IPS DF 6.9 (cell line): ENCODE measurements at regions not wholly inside any gene's neighbourhood (a gene's known extent, or its start where the extent isn't known, plus 50 kb on each side); places are given as distances from the start of the nearest gene placed in this dataset.

Source experiments
- DNase-seq: peaks from one replicate; pipeline ENCODE4 v3.0.0-alpha.2; 2013; ENCODE audit warnings: low read depth, low spot score
- H3K27ac ChIP-seq: one replicate; pipeline ENCODE4 v1.5.1; 2013; ENCODE audit warnings: low read length, control low read depth
- H3K27me3 ChIP-seq: 2 replicates; pipeline ENCODE4 v1.6.1; 2013; ENCODE audit warnings: mild to moderate bottlenecking, low read length; ENCODE audit not compliant: control insufficient read depth, insufficient read depth
- H3K36me3 ChIP-seq: 2 replicates; pipeline ENCODE4 v1.6.1; 2013; ENCODE audit warnings: low read length; ENCODE audit not compliant: control insufficient read depth, insufficient read depth
- H3K4me1 ChIP-seq: 2 replicates; pipeline ENCODE4 v1.6.1; 2013; ENCODE audit warnings: low read length; ENCODE audit not compliant: control insufficient read depth, insufficient read depth
- H3K4me3 ChIP-seq: 2 replicates; pipeline ENCODE4 v1.5.1; 2013; ENCODE audit warnings: mild to moderate bottlenecking, low read length
- H3K9me3 ChIP-seq: 2 replicates; pipeline ENCODE4 v1.6.1; 2013; ENCODE audit warnings: low read length, inconsistent platforms; ENCODE audit not compliant: control insufficient read depth, insufficient read depth
- WGBS: extraction: QIAGEN DNeasy Blood & Tissue Kit; methylation state at CpG from one replicate; pipeline ENCODE4 v1.1.7; 2013; ENCODE audit warnings: mixed read lengths, missing lambda C conversion rate; ENCODE audit not compliant: insufficient read length, insufficient coverage; 5-methylcytosine and 5-hydroxymethylcytosine counted together

GRCh38 chr22:27687984-27688545, 113.5 kb downstream of the MN1 start:
- no peaks in the 10 kb centered on the region for H3K9me3 ChIP-seq
- H3K36me3 ChIP-seq = 0 out of 2 replicates have a peak, but pooled peaks cover 7% of the 10 kb centered on the region
- DNase-seq = no peak
- H3K4me3 ChIP-seq = no peak overlapping the region
- no CpG with 5 or more reads among the region's 3 CpGs for WGBS
- H3K27ac ChIP-seq = no peak overlapping the region
- no peaks in the 10 kb centered on the region for H3K4me1 ChIP-seq
- H3K27me3 ChIP-seq = no peaks in the 10 kb centered on the region

- no peak overlapping the region for H3K4me3 ChIP-seq
- no CpG with 5 or more reads among the region's 1 CpG for WGBS
- no peak for DNase-seq
- H3K27ac ChIP-seq = no peak overlapping the region
- H3K4me1 ChIP-seq = no peaks in the 10 kb centered on the region
- H3K9me3 ChIP-seq = no peaks in the 10 kb centered on the region
- 0 out of 2 replicates have a peak, but pooled peaks cover 7% of the 10 kb centered on the region for H3K36me3 ChIP-seq
- H3K27me3 ChIP-seq = no peaks in the 10 kb centered on the region
Measured at GRCh38 chr22:27689664-27690063, 111.9 kb downstream of the MN1 start.

- no peaks in the 10 kb centered on the region for H3K9me3 ChIP-seq
- H3K36me3 ChIP-seq = 0 out of 2 replicates have a peak, but pooled peaks cover 4% of the 10 kb centered on the region
- H3K4me1 ChIP-seq = no peaks in the 10 kb centered on the region
- H3K4me3 ChIP-seq = no peak overlapping the region
- WGBS = no CpG with 5 or more reads among the region's 3 CpGs
- H3K27me3 ChIP-seq = no peaks in the 10 kb centered on the region
- no peak overlapping the region for H3K27ac ChIP-seq
- no peak for DNase-seq
Measured at GRCh38 chr22:27690599-27690998, 111.0 kb downstream of the MN1 start.

GRCh38 chr22:27692243-27692642, 109.3 kb downstream of the MN1 start:
- Histone ChIP-seq H3K9me3 (no peaks in the 10 kb centered on the region), H3K4me3 (no peak overlapping the region), H3K27me3 (no peaks in the 10 kb centered on the region), H3K4me1 (no peaks in the 10 kb centered on the region), H3K36me3 (0 out of 2 replicates have a peak, but pooled peaks cover 3% of the 10 kb centered on the region), H3K27ac (no peak overlapping the region)
- no CpG with 5 or more reads among the region's 4 CpGs for WGBS
- no peak for DNase-seq

- Histone ChIP-seq H3K36me3 (peaks cover 8% of the 10 kb centered on the region; the same call in 1 of the 2 replicates), H3K27ac (no peak overlapping the region), H3K27me3 (no peaks in the 10 kb centered on the region), H3K4me3 (no peak overlapping the region), H3K9me3 (no peaks in the 10 kb centered on the region), H3K4me1 (no peaks in the 10 kb centered on the region)
- DNase-seq = no peak
- WGBS = no CpG with 5 or more reads among the region's 3 CpGs
Measured at GRCh38 chr22:27695925-27696324, 105.6 kb downstream of the MN1 start.

- peaks cover 8% of the 10 kb centered on the region; the same call in 1 of the 2 replicates for H3K36me3 ChIP-seq
- no peak overlapping the region; the same call in 1 of the 2 replicates for H3K4me3 ChIP-seq
- no peaks in the 10 kb centered on the region for H3K9me3 ChIP-seq
- H3K27me3 ChIP-seq = no peaks in the 10 kb centered on the region
- no CpG with 5 or more reads among the region's 8 CpGs for WGBS
- H3K27ac ChIP-seq = no peak overlapping the region
- no peak for DNase-seq
- no peaks in the 10 kb centered on the region for H3K4me1 ChIP-seq
Measured at GRCh38 chr22:27697888-27698287, 103.7 kb downstream of the MN1 start.
